H1 (cell line): ENCODE measurements at regions not wholly inside any gene's neighbourhood (a gene's known extent, or its start where the extent isn't known, plus 50 kb on each side); places are given as distances from the start of the nearest gene placed in this dataset.

Source experiments
- FOSL1 ChIP-seq: IDR thresholded peaks from 2 replicates; pipeline ENCODE4 v1.6.1; 2011; ENCODE audit warnings: mild to moderate bottlenecking, low read depth, low read length, moderate library complexity; ENCODE audit not compliant: insufficient read depth
- KDM4A ChIP-seq: IDR thresholded peaks from one replicate; pipeline ENCODE4 v1.7.1; 2012; ENCODE audit warnings: low read depth, mild to moderate bottlenecking, moderate library complexity, low read length, inconsistent platforms; ENCODE audit not compliant: severe bottlenecking
- POLR2AphosphoS5 ChIP-seq: IDR thresholded peaks from 2 replicates; pipeline ENCODE4 v1.6.1; 2011; ENCODE audit warnings: low read depth, low read length
- SIN3A ChIP-seq, 2 experiments: IDR thresholded peaks in 1 of 2; conservative IDR thresholded peaks in 1 of 2; 2 replicates each; pipeline ENCODE4 v1.6.1; 2011 to 2012; ENCODE audit warnings: low read length in 2 of 2, improper control_type of control experiment in 1 of 2, low read depth in 1 of 2, mild to moderate bottlenecking in 1 of 2
- SP4 ChIP-seq: IDR thresholded peaks from 2 replicates; pipeline ENCODE4 v1.6.1; 2012; ENCODE audit warnings: low read length, inconsistent platforms
- ZNF274 ChIP-seq: IDR thresholded peaks from 2 replicates; pipeline ENCODE4 v1.7.0; 2012; ENCODE audit warnings: low read length, borderline replicate concordance; ENCODE audit errors: extremely low read depth

DNA sequence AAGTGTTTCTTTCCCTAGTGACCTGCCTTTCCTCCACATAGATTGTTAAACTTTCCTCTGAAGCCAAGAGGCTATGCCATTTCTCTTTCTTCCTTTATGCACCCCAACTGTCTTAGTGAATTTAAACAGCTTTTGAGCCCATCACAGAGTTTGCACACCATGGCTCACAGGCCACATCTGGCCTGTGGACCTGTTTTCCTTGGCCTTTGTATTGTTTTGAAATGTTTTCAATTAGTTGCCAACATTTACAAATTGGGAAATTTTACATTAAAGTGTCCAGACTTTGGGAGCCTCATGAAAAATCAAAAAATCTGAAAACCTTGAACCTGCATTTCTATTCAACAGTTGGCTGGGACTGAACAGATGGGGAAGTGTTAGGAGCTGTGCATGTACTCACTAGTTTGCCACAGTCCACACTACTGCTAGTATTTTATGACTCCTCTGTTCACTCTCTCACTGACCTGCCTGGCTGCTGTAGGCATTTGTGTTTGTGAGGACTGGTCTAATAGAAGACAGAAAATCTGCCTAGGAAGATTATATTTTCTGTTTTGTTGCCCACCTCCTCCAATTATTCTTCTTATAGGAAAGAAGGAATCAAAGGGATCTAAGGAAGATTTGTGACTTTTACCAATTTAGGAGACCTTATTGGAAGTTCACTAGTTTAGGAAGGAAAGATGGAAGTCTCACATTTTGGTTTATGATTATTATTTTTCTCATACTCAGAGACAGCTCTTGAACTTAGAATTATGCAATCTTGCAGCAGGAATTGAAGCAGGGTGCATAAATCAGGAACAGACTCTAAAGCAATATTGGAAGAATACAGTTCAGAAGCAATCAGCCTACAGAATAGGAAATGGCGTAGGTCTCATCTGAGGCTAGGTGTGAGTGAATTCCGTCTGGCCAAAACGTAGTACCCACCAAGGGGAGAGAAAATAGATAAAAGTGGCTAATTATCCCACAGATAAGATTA is 134.7 kb downstream of the HLX start (continued):
- TF ChIP-seq FOSL1 (no peak), SIN3A (conservative IDR thresholded peaks at IDR 0.05 in 1 of 2, IDR thresholded peaks at IDR 0.05 in 1 of 2; ENCODE audit: low read depth in 1 of 2, low read length in 2 of 2) (no peak), ZNF274 (no peak), KDM4A (no peak), SP4 (no peak), POLR2AphosphoS5 (no peak)
